ENCODE measurements at regions not wholly inside any gene's neighbourhood (a gene's known extent, or its start where the extent isn't known, plus 50 kb on each side); places are given as distances from the start of the nearest gene placed in this dataset.

GRCh38 chr11:71084306-71085012 lies 167.9 kb downstream of the SHANK2 start:
- TF ChIP-seq CTCF (IDR thresholded peaks at IDR 0.05) (no peak), POLR2AphosphoS5 (IDR thresholded peaks at IDR 0.05; ENCODE audit: low read depth, low read length) (no peak), SIN3A (IDR thresholded peaks at IDR 0.05; ENCODE audit: borderline replicate concordance, insufficient read depth, low read depth, low read length) (no peak), REST (IDR thresholded peaks at IDR 0.05; ENCODE audit: insufficient read depth in 1 of 2, low read depth in 2 of 2, low read length in 1 of 2) (no peak), TCF7L2 (IDR thresholded peaks at IDR 0.05; ENCODE audit: low read depth, low read length) (no peak)
